BLaER1 (cell line): ENCODE measurements at regions not wholly inside any gene's neighbourhood (a gene's known extent, or its start where the extent isn't known, plus 50 kb on each side); places are given as distances from the start of the nearest gene placed in this dataset.
A peak's percentile ranks its signal among the peaks of the same experiment; 100 is the strongest.
"Not testable (repeated sequence)": the region's sequence is repeated elsewhere in the genome, so short reads cannot be mapped to it uniquely, and the experiment has no call there.

Source experiments
- H3K27ac ChIP-seq: shearing (Covaris generic); formaldehyde crosslinking; 2 replicates; pipeline ENCODE4 v1.8.1; 2022
- H3K27me3 ChIP-seq: shearing (Covaris generic); formaldehyde crosslinking; 2 replicates; pipeline ENCODE4 v1.8.1; 2022
- H3K36me3 ChIP-seq: shearing (Covaris generic); formaldehyde crosslinking; 2 replicates; pipeline ENCODE4 v1.8.1; 2022
- H3K4me1 ChIP-seq: shearing (Covaris generic); formaldehyde crosslinking; 2 replicates; pipeline ENCODE4 v1.8.1; 2022
- H3K4me2 ChIP-seq: shearing (Covaris generic); formaldehyde crosslinking; 2 replicates; pipeline ENCODE4 v1.8.1; 2022
- H3K4me3 ChIP-seq: shearing (Covaris generic); formaldehyde crosslinking; 2 replicates; pipeline ENCODE4 v1.8.1; 2022
- H3K9ac ChIP-seq: shearing (Covaris generic); formaldehyde crosslinking; 2 replicates; pipeline ENCODE4 v1.8.1; 2022
- H3K9me3 ChIP-seq: shearing (Covaris generic); formaldehyde crosslinking; 2 replicates; pipeline ENCODE4 v1.8.1; 2022
- H4K20me1 ChIP-seq: shearing (Covaris generic); formaldehyde crosslinking; 2 replicates; pipeline ENCODE4 v1.8.1; 2022
- Cebpa-rat ChIP-seq: shearing (Covaris generic); IDR thresholded peaks from 2 replicates; pipeline ENCODE4 v1.8.1; 2022

DNA sequence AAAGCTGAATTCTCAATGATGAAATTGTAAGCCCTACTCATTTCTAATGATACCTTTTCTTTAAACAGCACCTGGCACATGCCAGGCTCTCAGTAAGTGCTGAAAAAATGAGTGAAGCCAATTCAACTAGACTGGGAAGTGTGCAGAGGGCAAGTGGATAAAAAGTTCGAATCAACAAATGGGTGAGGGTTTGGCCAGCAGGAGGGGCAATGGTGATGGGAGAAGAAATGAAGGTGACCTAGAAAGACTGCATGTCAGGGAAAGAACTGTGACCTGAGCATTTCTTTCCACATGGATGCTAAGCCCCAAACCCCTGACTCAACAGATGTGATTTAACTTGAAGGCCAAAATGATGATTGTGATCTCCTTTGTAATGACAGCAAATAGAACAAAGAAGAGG lies 54.6 kb downstream of the DKK1 start:
- no peak for TF ChIP-seq Cebpa-rat
- no peaks in the 10 kb centered on the region for H4K20me1 ChIP-seq
- no peak overlapping the region for H3K9ac ChIP-seq
- H3K9me3 ChIP-seq: peaks cover 17% of the 10 kb centered on the region
- H3K27me3 ChIP-seq: no peaks in the 10 kb centered on the region
- H3K27ac ChIP-seq: no peak overlapping the region
- no peak overlapping the region for H3K4me3 ChIP-seq
- H3K4me1 ChIP-seq: no peaks in the 10 kb centered on the region
- H3K4me2 ChIP-seq: no peak overlapping the region
- no peaks in the 10 kb centered on the region for H3K36me3 ChIP-seq

DNA sequence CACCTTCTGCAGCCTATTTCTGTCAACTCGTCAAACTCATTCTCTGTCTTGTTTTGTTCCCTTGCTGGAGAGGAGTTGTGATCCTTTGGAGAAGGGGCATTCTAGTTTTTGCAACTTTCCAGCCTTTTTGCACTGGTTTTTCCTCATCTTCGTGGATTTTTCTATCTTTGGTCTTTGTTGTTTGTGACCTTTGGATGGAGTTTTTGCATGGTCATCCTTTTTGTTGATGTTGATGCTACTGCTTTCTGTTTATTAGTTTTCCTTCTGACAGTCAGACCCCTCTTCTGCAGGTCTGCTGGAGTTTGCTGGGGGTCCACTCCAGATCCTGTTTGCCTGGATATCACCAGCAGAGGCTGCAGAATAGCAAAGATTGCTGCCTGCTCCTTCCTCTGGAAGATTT lies 60.1 kb downstream of the DKK1 start:
- not testable (repeated sequence) for H3K36me3 ChIP-seq, H3K4me2 ChIP-seq, H4K20me1 ChIP-seq, H3K4me1 ChIP-seq, H3K27ac ChIP-seq, H3K4me3 ChIP-seq, H3K9ac ChIP-seq, H3K27me3 ChIP-seq
- H3K9me3 ChIP-seq: peaks cover 14% of the 10 kb centered on the region

DNA sequence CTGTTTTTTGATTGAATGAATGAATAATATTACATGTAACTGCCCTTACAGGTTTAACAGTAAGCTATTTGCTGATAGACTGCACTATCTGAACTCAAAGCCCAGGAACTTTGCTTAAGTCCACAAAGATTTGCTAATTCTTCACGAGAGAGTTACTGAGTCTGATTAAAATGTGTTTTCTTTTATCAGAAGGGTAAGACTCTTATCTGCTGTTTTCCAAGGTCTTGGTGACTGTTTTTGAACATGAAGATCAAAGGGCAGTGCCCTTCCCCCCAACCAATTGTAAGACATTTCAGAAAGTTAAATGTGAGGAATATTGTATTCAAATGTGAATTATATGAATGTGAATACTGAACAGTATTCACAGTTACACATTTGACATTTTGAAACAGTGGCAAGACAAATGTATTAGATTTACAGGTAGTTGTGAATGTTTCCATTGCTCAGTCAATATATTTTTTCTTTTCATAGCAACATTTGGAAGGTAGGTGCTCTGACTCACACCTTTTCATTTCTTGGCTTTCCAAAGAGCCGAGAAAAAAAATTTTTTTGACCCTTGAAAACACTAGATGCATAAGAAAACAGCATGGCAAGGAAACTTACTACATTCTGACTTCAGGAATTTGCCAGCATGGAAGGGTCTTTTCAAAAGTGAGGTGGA lies 62.7 kb downstream of the DKK1 start:
- Histone ChIP-seq H3K9ac (no peak overlapping the region), H3K36me3 (no peaks in the 10 kb centered on the region), H3K27ac (no peak overlapping the region), H3K4me3 (no peak overlapping the region), H3K9me3 (peaks cover 14% of the 10 kb centered on the region), H3K4me1 (peaks cover 7% of the 10 kb centered on the region), H3K27me3 (no peaks in the 10 kb centered on the region), H3K4me2 (no peak overlapping the region), H4K20me1 (no peaks in the 10 kb centered on the region)
- no peak for TF ChIP-seq Cebpa-rat

DNA sequence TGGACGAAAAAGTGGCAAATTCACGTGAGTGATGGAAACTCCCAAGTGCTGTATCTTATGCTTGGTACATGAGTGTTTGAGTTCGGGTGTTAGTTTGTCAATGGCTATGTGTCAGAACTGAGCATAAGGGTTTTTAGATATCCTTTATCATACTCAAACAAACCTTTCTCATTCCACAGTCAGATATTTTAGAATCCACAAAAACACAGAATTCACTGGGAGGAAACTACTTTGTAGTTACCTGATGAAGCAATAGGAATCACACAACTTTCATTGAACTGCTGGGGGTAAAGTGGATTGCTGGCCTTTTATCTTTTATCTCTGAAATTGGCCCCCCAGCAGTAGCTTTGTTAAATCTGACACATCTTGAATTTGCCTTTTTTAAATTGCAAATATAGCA lies 64.0 kb downstream of the DKK1 start:
- peaks cover 14% of the 10 kb centered on the region for H3K9me3 ChIP-seq
- no peak overlapping the region for H3K27ac ChIP-seq
- no peak overlapping the region for H3K9ac ChIP-seq
- H3K4me1 ChIP-seq: peaks cover 7% of the 10 kb centered on the region
- TF ChIP-seq Cebpa-rat: no peak
- no peak overlapping the region for H3K4me3 ChIP-seq
- H4K20me1 ChIP-seq: no peaks in the 10 kb centered on the region
- peak overlapping the region; percentile 37 for H3K4me2 ChIP-seq
- no peaks in the 10 kb centered on the region for H3K36me3 ChIP-seq
- no peaks in the 10 kb centered on the region for H3K27me3 ChIP-seq

DNA sequence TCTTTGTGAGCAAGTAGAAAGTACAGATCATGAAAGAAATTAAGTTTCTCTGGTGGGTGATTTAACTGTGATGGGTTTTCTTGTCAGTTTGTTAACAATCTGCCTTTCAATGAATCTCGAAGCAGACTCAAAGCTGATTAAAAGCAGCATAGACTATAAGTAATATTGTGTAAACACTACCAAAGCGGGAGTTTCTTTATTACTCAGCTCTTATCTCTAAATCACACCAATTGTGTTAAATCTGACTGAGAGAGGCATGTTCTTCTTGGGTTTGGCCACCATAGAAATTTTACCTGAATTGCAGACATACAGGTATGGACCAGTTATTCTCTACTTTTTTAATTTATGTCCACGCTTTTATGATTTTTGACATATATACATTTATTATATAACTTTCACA lies 65.2 kb downstream of the DKK1 start:
- peaks cover 12% of the 10 kb centered on the region for H3K9me3 ChIP-seq
- no peaks in the 10 kb centered on the region for H3K27me3 ChIP-seq
- no peak for TF ChIP-seq Cebpa-rat
- H3K4me2 ChIP-seq: no peak overlapping the region
- peaks cover 7% of the 10 kb centered on the region for H3K4me1 ChIP-seq
- H3K9ac ChIP-seq: no peak overlapping the region
- H3K36me3 ChIP-seq: no peaks in the 10 kb centered on the region
- no peaks in the 10 kb centered on the region for H4K20me1 ChIP-seq
- no peak overlapping the region for H3K4me3 ChIP-seq
- H3K27ac ChIP-seq: no peak overlapping the region

DNA sequence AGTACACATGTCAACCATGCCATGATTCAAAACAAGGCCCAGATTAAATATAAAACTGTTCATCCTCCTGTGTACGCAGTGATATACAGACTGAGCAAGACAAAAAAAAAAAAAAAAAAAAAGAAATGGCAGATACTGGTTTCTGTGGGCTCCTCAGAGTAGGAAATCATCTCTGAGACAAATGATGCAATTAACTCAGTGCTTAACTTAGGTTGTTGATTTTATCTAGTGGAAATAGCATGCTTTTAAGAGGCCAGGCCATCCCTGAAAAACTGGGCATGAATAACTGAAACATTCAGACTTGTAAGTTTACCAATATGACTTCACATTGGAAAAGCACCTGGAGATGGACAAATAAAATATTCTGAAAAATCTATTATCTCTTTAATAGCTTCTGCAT lies 69.0 kb downstream of the DKK1 start:
- Histone ChIP-seq H3K36me3 (no peaks in the 10 kb centered on the region), H3K4me2 (no peak overlapping the region), H3K9me3 (no peaks in the 10 kb centered on the region), H3K27me3 (no peaks in the 10 kb centered on the region), H3K4me3 (no peak overlapping the region), H3K9ac (no peak overlapping the region), H4K20me1 (no peaks in the 10 kb centered on the region), H3K27ac (no peak overlapping the region), H3K4me1 (peaks cover 8% of the 10 kb centered on the region)
- TF ChIP-seq Cebpa-rat: no peak

DNA sequence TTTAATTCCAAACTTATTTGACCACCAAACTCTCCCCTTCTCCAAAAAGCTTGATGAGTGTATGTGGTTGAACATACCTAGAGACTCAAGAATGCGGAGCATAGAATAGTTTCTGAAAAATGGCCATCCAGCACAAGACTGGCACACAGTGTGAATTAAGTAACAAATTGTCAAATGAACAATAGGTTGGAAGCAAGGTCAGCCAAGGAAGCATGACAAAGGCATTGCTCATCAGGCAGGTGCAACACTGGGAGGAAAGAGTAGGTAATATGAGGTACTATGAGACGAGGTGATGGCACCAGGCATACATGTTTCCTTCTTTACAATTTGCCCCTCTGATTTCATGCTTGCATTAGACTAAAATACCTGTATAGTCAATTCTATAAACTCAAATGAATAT lies 73.7 kb downstream of the DKK1 start:
- Histone ChIP-seq H3K9me3 (peaks cover under 1% of the 10 kb centered on the region; the same call in 1 of the 2 replicates), H4K20me1 (no peaks in the 10 kb centered on the region), H3K4me3 (no peak overlapping the region), H3K27ac (no peak overlapping the region), H3K36me3 (no peaks in the 10 kb centered on the region), H3K27me3 (no peaks in the 10 kb centered on the region), H3K4me1 (peaks cover 16% of the 10 kb centered on the region), H3K4me2 (no peak overlapping the region), H3K9ac (no peak overlapping the region)
- no peak for TF ChIP-seq Cebpa-rat

DNA sequence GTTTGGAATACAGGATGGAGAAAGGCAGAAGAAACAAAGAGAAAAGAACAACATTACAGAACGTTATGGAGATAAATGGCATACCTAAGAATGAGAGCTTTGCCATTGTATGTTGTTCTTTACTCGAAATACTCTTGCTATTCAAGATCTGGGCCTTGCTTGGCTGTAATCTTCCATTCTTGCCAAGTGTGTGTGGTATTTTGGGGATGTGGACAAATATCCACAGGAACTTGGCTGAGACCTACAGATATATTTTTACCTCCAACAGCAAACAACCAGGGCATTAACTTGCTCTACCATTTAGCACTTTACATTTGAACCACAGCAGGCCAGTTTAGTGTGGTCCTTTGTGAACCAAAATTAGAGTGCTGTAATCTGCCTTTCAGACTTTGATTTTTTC lies 76.3 kb downstream of the DKK1 start:
- H3K9ac ChIP-seq: no peak overlapping the region
- H3K27ac ChIP-seq: no peak overlapping the region
- no peaks in the 10 kb centered on the region for H4K20me1 ChIP-seq
- no peak for TF ChIP-seq Cebpa-rat
- no peak overlapping the region for H3K4me3 ChIP-seq
- H3K27me3 ChIP-seq: no peaks in the 10 kb centered on the region
- peaks cover 3% of the 10 kb centered on the region; the same call in 1 of the 2 replicates for H3K9me3 ChIP-seq
- no peaks in the 10 kb centered on the region for H3K36me3 ChIP-seq
- peaks cover 32% of the 10 kb centered on the region for H3K4me1 ChIP-seq
- H3K4me2 ChIP-seq: no peak overlapping the region

DNA sequence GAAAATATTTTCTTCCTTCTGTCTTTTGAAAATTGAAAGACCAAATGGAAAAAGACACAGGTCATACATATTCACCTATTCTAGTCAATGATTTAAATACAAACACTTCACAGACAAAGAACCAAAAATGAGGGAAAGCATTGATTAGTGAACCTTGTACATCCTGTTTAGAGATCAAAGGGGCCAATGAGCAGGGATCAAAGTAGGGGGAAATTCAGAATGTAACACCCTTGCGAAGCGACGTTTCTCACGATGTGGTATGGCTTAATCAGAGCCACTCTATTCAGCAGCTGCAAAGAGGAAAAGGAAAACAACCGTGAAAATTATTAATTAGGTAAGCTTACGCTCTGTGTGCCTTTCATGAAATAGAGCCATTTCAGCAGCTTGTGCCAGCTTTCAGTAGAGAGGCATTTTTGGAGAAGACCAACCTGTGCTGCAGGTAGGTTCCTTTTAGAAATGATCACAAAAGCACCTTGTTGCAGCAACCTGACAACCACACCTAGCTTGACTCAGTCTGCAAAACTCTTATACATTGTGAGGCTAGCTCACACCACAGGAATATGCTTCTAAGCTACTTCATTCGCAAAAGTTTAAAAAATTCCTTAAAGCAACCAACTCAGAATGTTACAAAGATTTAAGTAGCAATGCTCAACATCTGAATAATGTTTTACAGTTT lies 78.0 kb downstream of the DKK1 start:
- peak overlapping the region; percentile 52 for H3K4me2 ChIP-seq
- H3K9me3 ChIP-seq: peaks cover 3% of the 10 kb centered on the region; the same call in 1 of the 2 replicates
- no peak overlapping the region for H3K27ac ChIP-seq

DNA sequence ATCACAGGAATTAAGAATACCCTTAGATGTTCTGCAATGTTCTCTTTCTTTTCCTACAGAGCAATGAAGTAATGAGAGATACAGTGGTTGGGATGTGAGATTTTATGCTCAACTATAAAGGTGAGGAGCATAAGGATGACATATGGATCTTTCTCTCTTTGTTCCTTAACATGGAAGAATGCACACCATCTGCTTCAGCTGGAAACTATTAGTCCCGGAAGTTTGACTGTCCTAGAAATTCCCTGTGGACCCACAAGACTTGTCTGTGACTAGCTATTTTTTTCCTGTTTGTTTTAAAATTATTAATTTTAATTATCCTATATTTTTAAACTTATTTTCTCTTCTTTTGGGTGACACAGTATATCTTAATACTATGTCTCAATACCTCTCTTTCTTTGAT lies 80.2 kb downstream of the DKK1 start:
- Histone ChIP-seq H3K36me3 (no peaks in the 10 kb centered on the region), H3K27ac (no peak overlapping the region), H3K9ac (no peak overlapping the region), H3K4me3 (no peak overlapping the region), H3K27me3 (no peaks in the 10 kb centered on the region), H3K4me1 (peaks cover 27% of the 10 kb centered on the region), H4K20me1 (no peaks in the 10 kb centered on the region), H3K9me3 (peaks cover 3% of the 10 kb centered on the region; the same call in 1 of the 2 replicates), H3K4me2 (peak overlapping the region; percentile 62)
- TF ChIP-seq Cebpa-rat: no peak

More for the DNA sequence above, 78.0 kb downstream of the DKK1 start:
- peaks cover 32% of the 10 kb centered on the region for H3K4me1 ChIP-seq
- no peak for TF ChIP-seq Cebpa-rat
- no peak overlapping the region for H3K4me3 ChIP-seq
- H3K9ac ChIP-seq: no peak overlapping the region
- no peaks in the 10 kb centered on the region for H3K27me3 ChIP-seq
- no peaks in the 10 kb centered on the region for H3K36me3 ChIP-seq
- no peaks in the 10 kb centered on the region for H4K20me1 ChIP-seq
